ENCODE measurements at regions not wholly inside any gene's neighbourhood (a gene's known extent, or its start where the extent isn't known, plus 50 kb on each side); places are given as distances from the start of the nearest gene placed in this dataset.

DNA sequence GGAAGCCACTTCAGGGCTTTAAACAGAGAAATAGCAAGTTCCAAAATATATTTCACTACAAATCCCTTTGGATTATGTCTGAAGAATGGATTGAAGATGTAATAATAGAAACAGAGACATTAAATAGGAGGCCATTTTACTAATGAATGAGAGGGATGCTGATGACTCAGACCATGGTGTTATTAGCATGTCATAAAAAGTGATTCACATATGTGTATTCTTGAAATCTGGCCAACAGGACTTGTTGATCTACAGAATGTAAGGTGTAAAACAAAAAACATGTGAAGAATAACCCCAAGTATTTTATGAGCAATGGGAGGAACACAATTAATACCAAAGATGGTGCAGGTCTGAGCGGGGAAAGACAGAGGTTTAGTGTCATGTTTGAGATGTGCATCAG lies 873.7 kb downstream of the SLITRK5 start:
- DNase-seq (ENCODE audit: extremely low read depth, low read depth) = no peak

DNA sequence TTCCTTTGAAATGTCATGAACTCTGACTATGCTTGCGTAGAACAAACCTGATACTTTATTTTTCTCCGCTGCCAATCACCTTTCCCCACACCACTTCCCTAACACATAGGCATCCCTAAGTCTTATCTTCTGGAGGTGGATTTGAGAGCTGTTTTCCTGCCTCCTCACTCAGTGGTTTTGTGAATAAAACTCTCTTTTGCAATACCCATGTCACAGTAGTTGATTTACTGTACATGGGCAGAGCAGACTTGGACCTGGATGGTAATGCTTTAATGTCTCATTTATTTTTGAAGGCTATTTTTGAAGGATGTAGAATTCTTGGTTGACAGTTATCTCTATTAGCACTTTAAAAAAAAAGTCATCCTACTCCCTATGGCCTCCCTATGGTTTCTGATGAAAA lies 881.8 kb downstream of the SLITRK5 start:
- TF ChIP-seq, protein P1, sequence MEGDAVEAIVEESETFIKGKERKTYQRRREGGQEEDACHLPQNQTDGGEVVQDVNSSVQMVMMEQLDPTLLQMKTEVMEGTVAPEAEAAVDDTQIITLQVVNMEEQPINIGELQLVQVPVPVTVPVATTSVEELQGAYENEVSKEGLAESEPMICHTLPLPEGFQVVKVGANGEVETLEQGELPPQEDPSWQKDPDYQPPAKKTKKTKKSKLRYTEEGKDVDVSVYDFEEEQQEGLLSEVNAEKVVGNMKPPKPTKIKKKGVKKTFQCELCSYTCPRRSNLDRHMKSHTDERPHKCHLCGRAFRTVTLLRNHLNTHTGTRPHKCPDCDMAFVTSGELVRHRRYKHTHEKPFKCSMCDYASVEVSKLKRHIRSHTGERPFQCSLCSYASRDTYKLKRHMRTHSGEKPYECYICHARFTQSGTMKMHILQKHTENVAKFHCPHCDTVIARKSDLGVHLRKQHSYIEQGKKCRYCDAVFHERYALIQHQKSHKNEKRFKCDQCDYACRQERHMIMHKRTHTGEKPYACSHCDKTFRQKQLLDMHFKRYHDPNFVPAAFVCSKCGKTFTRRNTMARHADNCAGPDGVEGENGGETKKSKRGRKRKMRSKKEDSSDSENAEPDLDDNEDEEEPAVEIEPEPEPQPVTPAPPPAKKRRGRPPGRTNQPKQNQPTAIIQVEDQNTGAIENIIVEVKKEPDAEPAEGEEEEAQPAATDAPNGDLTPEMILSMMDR (IDR thresholded peaks at IDR 0.05; ENCODE audit: low read depth, low read length) = no peak

More for the DNA sequence above, 873.7 kb downstream of the SLITRK5 start:
- TF ChIP-seq, protein P1 (IDR thresholded peaks at IDR 0.05; ENCODE audit: low read depth, low read length) = no peak

DNA sequence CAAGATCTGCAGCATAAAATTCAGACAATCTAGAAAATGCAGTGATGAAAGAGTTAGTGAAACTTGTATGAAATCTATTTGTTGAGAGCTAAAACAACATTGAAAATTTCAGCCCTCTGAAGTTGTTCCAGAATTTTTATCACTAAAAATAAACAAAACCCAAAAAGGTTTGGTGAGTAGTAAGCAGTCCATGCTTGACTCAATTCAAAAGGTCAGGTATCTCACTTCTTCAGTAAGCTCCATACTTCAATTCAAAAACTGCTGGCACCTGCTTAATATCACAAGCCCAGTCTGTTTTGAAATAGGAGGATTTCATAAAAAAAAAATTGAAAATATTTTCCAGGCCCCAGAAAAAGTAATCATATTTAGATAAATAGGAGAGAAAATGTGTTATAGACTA lies 894.4 kb downstream of the SLITRK5 start:
- TF ChIP-seq, protein P1 (IDR thresholded peaks at IDR 0.05; ENCODE audit: low read depth, low read length) = no peak
- DNase-seq (ENCODE audit: extremely low read depth, low read depth) = no peak

More for the DNA sequence above, 881.8 kb downstream of the SLITRK5 start:
- no peak for DNase-seq (ENCODE audit: extremely low read depth, low read depth)

DNA sequence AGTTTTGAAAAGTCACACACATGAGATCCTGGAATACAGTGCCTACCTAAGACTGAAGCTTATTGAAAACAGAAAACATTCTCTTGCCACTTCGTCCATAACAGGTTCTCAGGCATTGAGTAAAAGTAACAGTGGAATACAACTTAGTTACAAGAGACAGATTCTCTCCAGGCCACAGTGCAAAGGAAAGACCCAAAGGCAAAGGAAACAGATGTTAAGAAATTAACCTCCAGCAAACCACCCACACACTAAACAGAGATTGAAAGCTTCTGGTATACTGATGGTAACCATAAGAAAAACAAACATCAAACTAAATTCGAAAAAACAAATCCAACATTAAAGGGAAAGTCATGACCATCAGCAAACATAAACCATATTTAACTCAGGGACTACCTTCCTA lies 914.7 kb downstream of the SLITRK5 start:
- DNase-seq (ENCODE audit: extremely low read depth, low read depth) = no peak
- TF ChIP-seq, protein P1 (IDR thresholded peaks at IDR 0.05; ENCODE audit: low read depth, low read length) = no peak

DNA sequence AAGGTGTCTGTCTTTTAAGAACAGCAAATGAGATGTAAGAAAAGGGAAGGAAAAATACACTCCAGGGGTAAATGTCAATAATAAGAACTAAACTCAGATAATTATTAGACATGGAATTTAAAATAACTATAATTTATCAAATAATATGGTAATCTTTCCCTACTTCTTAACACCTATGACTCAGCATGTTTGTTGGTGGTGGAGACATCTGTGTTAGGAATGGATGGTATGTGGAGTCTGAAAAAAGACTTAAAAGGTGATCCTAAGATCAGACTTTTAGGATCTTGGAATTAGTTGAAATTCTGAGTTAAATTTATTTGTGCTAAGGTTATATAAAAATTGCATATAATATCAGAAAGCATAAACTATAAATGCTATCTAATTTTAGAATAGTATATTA lies 915.1 kb downstream of the SLITRK5 start:
- no peak for DNase-seq (ENCODE audit: extremely low read depth, low read depth)
- TF ChIP-seq, protein P1 (IDR thresholded peaks at IDR 0.05; ENCODE audit: low read depth, low read length) = no peak

DNA sequence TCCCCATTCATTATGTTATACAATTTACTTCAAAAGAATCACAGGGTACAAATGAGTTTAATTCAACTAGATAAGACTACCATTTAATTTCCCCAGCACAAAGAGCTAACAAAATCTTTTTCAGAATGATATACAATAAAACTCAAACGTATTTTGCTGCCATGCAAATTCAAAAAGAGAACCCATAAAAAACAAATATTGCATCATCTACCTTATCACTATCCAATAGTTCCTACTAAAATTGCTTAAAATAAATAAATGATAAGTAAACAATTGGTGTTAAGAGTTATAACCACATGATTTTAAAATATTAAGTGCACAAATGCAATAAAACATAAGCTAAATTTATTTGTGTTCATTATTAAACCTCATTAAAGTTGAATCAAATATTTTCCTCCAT lies 919.4 kb downstream of the SLITRK5 start:
- DNase-seq (ENCODE audit: extremely low read depth, low read depth) = no peak
- TF ChIP-seq, protein P1 (IDR thresholded peaks at IDR 0.05; ENCODE audit: low read depth, low read length) = no peak

DNA sequence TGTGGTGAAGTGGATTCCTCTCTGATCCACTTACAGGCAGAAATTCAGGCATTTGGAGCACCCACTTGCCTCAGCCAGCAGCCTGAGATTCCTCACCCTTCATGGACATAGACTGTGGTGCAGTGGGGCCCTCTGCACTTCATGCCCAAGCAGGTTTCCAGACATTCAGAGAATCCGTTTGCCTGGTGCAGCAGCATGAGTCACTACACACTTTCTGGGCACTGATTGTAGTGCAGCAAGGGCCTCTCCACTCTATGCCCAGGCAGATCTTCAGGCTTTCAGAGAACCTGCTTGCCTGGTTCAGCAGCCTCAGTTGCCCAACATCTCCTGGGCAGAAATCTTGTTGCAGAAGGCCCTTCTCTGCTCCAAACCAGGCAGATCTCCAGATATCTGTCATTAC lies 920.9 kb downstream of the SLITRK5 start:
- TF ChIP-seq, protein P1 (IDR thresholded peaks at IDR 0.05; ENCODE audit: low read depth, low read length) = no peak
- DNase-seq (ENCODE audit: extremely low read depth, low read depth) = no peak

Data from AG09319 (cell line).